ENCODE measurements at regions not wholly inside any gene's neighbourhood (a gene's known extent, or its start where the extent isn't known, plus 50 kb on each side); places are given as distances from the start of the nearest gene placed in this dataset.
"Not testable (repeated sequence)": the region's sequence is repeated elsewhere in the genome, so short reads cannot be mapped to it uniquely, and the experiment has no call there.

- DNase-seq (ENCODE audit: low read depth, low spot score): no peak
Observed at GRCh38 chr12:59085690-59086089, 165.4 kb upstream of the LRIG3 start.

- no peak for DNase-seq (ENCODE audit: low read depth, low spot score)
Observed at GRCh38 chr12:59084511-59085375, 164.4 kb upstream of the LRIG3 start.

- no peak for DNase-seq (ENCODE audit: low read depth, low spot score)
Observed at GRCh38 chr12:59082952-59083351, 162.6 kb upstream of the LRIG3 start.

GRCh38 chr12:59080101-59080500, 159.8 kb upstream of the LRIG3 start:
- DNase-seq (ENCODE audit: low read depth, low spot score): no peak

- DNase-seq (ENCODE audit: low read depth, low spot score): no peak
Observed at GRCh38 chr12:59079472-59079871, 159.2 kb upstream of the LRIG3 start.

GRCh38 chr12:59079002-59079401, 158.7 kb upstream of the LRIG3 start:
- no peak for DNase-seq (ENCODE audit: low read depth, low spot score)

GRCh38 chr12:59077575-59078426, 157.5 kb upstream of the LRIG3 start:
- no peak for DNase-seq (ENCODE audit: low read depth, low spot score)

- no peak for DNase-seq (ENCODE audit: low read depth, low spot score)
Observed at GRCh38 chr12:59077153-59077552, 156.8 kb upstream of the LRIG3 start.

GRCh38 chr12:59076622-59077021, 156.3 kb upstream of the LRIG3 start:
- DNase-seq (ENCODE audit: low read depth, low spot score): no peak

GRCh38 chr12:59075968-59076490, 155.7 kb upstream of the LRIG3 start:
- DNase-seq (ENCODE audit: low read depth, low spot score): no peak

GRCh38 chr12:59075141-59075540, 154.8 kb upstream of the LRIG3 start:
- DNase-seq (ENCODE audit: low read depth, low spot score): no peak

GRCh38 chr12:59070322-59070933, 150.1 kb upstream of the LRIG3 start:
- DNase-seq (ENCODE audit: low read depth, low spot score): no peak

GRCh38 chr12:59069516-59069915, 149.2 kb upstream of the LRIG3 start:
- no peak for DNase-seq (ENCODE audit: low read depth, low spot score)

- no peak for DNase-seq (ENCODE audit: low read depth, low spot score)
Observed at GRCh38 chr12:59068436-59068835, 148.1 kb upstream of the LRIG3 start.

GRCh38 chr12:59067083-59067482, 146.8 kb upstream of the LRIG3 start:
- DNase-seq (ENCODE audit: low read depth, low spot score): no peak

GRCh38 chr12:59066445-59066844, 146.1 kb upstream of the LRIG3 start:
- no peak for DNase-seq (ENCODE audit: low read depth, low spot score)

- DNase-seq (ENCODE audit: low read depth, low spot score): no peak
Observed at GRCh38 chr12:59059088-59059935, 139.0 kb upstream of the LRIG3 start.

- DNase-seq (ENCODE audit: low read depth, low spot score): no peak
Observed at GRCh38 chr12:59056966-59057365, 136.7 kb upstream of the LRIG3 start.

- DNase-seq (ENCODE audit: low read depth, low spot score): no peak
Observed at GRCh38 chr12:59055204-59055860, 135.0 kb upstream of the LRIG3 start.

GRCh38 chr12:59053266-59053899, 133.1 kb upstream of the LRIG3 start:
- not testable (repeated sequence) for DNase-seq (ENCODE audit: low read depth, low spot score)

Measured in iPS DF 19.7 (cell line).